ENCODE measurements at regions not wholly inside any gene's neighbourhood (a gene's known extent, or its start where the extent isn't known, plus 50 kb on each side); places are given as distances from the start of the nearest gene placed in this dataset.

DNA sequence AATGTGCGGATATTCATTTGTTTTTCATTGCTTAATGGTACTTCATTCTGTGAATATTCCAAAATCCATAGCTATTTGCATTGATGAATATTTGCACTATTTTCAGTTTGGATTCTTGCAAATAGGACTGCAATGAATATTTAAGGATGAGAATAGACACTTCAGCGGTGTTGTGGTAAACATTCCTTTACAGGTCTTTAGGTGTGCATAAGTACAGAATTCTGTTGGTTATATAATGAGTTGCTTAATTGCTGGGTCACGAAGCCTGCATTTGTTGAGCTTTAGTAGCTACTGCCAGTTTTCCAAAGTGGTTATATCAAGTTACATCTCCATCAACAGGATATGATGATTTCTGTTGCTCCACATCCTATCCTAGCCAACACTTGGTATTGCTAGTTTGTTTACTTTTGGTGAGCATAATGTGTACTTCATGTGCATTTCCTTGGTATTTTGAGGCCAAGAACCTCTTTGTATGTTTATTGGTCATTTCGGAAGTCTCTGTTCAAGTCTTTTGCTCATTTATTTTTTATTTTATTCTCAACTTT is 64.2 kb upstream of the CYYR1 start:
- no peak for DNase-seq
- H2AFZ ChIP-seq (ENCODE audit: low read depth, low read length): no peak overlapping the region
- no peak overlapping the region for H3K4me3 ChIP-seq (ENCODE audit: low read depth in 1 of 2, low read length in 2 of 2)
- H3K36me3 ChIP-seq (ENCODE audit: insufficient read depth, low read length): no peaks in the 10 kb centered on the region
- no peak overlapping the region for H3K4me2 ChIP-seq (ENCODE audit: insufficient read depth, low read length)
- H3K9me3 ChIP-seq (ENCODE audit: insufficient read depth, low read length, severe bottlenecking): peaks cover 14% of the 10 kb centered on the region
- H3K79me2 ChIP-seq (ENCODE audit: insufficient read depth, low read length): no peaks in the 10 kb centered on the region
- H3K27ac ChIP-seq (ENCODE audit: low read length): no peak overlapping the region
- H4K20me1 ChIP-seq (ENCODE audit: insufficient read depth, low read length): no peaks in the 10 kb centered on the region
- no peak for ATAC-seq (ENCODE audit: insufficient read depth, low read depth)
- TF ChIP-seq, protein P1, sequence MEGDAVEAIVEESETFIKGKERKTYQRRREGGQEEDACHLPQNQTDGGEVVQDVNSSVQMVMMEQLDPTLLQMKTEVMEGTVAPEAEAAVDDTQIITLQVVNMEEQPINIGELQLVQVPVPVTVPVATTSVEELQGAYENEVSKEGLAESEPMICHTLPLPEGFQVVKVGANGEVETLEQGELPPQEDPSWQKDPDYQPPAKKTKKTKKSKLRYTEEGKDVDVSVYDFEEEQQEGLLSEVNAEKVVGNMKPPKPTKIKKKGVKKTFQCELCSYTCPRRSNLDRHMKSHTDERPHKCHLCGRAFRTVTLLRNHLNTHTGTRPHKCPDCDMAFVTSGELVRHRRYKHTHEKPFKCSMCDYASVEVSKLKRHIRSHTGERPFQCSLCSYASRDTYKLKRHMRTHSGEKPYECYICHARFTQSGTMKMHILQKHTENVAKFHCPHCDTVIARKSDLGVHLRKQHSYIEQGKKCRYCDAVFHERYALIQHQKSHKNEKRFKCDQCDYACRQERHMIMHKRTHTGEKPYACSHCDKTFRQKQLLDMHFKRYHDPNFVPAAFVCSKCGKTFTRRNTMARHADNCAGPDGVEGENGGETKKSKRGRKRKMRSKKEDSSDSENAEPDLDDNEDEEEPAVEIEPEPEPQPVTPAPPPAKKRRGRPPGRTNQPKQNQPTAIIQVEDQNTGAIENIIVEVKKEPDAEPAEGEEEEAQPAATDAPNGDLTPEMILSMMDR (IDR thresholded peaks at IDR 0.05; ENCODE audit: borderline replicate concordance, extremely low read depth, low read length, poor library complexity, severe bottlenecking): no peak
- no peak for TF ChIP-seq EZH2 (IDR thresholded peaks at IDR 0.05; ENCODE audit: borderline replicate concordance, low read depth, low read length, severe bottlenecking)
- no peaks in the 10 kb centered on the region for H3K4me1 ChIP-seq (ENCODE audit: insufficient read depth, low read length)
- no peak overlapping the region for H3K9ac ChIP-seq (ENCODE audit: low read depth, low read length)
- H3K27me3 ChIP-seq (ENCODE audit: insufficient read depth, low read length, poor library complexity): no peaks in the 10 kb centered on the region

DNA sequence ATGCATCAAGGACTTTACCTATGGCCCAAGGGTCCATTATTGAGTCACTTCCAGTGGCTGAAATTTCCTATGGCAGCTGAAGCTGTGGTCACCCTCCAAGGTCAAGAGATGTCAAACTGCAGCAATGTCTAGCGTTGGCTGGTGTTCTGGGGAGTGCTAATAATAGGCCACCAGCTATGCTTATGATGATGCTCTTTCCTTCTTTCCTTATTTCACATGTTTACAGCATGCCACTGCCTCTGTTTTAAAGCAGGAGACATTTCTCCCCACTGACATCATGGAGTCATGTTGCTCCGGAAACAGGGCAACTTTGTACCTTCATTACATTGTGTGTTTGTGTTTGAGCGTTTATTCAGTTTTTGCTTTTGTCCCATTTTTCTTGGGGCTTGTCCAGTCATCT is 62.6 kb upstream of the CYYR1 start:
- no peak for ATAC-seq (ENCODE audit: insufficient read depth, low read depth)
- no peaks in the 10 kb centered on the region for H3K27me3 ChIP-seq (ENCODE audit: insufficient read depth, low read length, poor library complexity)

GRCh38 chr21:26632691-26633090 is 59.6 kb upstream of the CYYR1 start:
- no peak for ATAC-seq (ENCODE audit: insufficient read depth, low read depth)
- no peaks in the 10 kb centered on the region for H3K36me3 ChIP-seq (ENCODE audit: insufficient read depth, low read length)
- H3K79me2 ChIP-seq (ENCODE audit: insufficient read depth, low read length): no peaks in the 10 kb centered on the region
- TF ChIP-seq, protein P1 (IDR thresholded peaks at IDR 0.05; ENCODE audit: borderline replicate concordance, extremely low read depth, low read length, poor library complexity, severe bottlenecking): no peak
- no peak for TF ChIP-seq EZH2 (IDR thresholded peaks at IDR 0.05; ENCODE audit: borderline replicate concordance, low read depth, low read length, severe bottlenecking)
- no peak overlapping the region for H2AFZ ChIP-seq (ENCODE audit: low read depth, low read length)
- H3K27ac ChIP-seq (ENCODE audit: low read length): no peak overlapping the region
- H3K9ac ChIP-seq (ENCODE audit: low read depth, low read length): no peak overlapping the region
- DNase-seq: no peak
- H4K20me1 ChIP-seq (ENCODE audit: insufficient read depth, low read length): no peaks in the 10 kb centered on the region
- H3K4me1 ChIP-seq (ENCODE audit: insufficient read depth, low read length): no peaks in the 10 kb centered on the region
- no peak overlapping the region for H3K4me2 ChIP-seq (ENCODE audit: insufficient read depth, low read length)
- no peak overlapping the region for H3K4me3 ChIP-seq (ENCODE audit: low read depth in 1 of 2, low read length in 2 of 2)
- H3K27me3 ChIP-seq (ENCODE audit: insufficient read depth, low read length, poor library complexity): no peaks in the 10 kb centered on the region
- peaks cover 14% of the 10 kb centered on the region for H3K9me3 ChIP-seq (ENCODE audit: insufficient read depth, low read length, severe bottlenecking)

More for the DNA sequence above, 62.6 kb upstream of the CYYR1 start:
- H3K4me2 ChIP-seq (ENCODE audit: insufficient read depth, low read length): no peak overlapping the region
- no peaks in the 10 kb centered on the region for H3K4me1 ChIP-seq (ENCODE audit: insufficient read depth, low read length)
- no peak for DNase-seq
- H3K79me2 ChIP-seq (ENCODE audit: insufficient read depth, low read length): no peaks in the 10 kb centered on the region
- TF ChIP-seq, protein P1 (IDR thresholded peaks at IDR 0.05; ENCODE audit: borderline replicate concordance, extremely low read depth, low read length, poor library complexity, severe bottlenecking): no peak
- TF ChIP-seq EZH2 (IDR thresholded peaks at IDR 0.05; ENCODE audit: borderline replicate concordance, low read depth, low read length, severe bottlenecking): no peak
- peaks cover 22% of the 10 kb centered on the region for H3K9me3 ChIP-seq (ENCODE audit: insufficient read depth, low read length, severe bottlenecking)
- H3K9ac ChIP-seq (ENCODE audit: low read depth, low read length): no peak overlapping the region
- no peak overlapping the region for H2AFZ ChIP-seq (ENCODE audit: low read depth, low read length)
- no peak overlapping the region for H3K4me3 ChIP-seq (ENCODE audit: low read depth in 1 of 2, low read length in 2 of 2)
- H4K20me1 ChIP-seq (ENCODE audit: insufficient read depth, low read length): no peaks in the 10 kb centered on the region
- H3K27ac ChIP-seq (ENCODE audit: low read length): no peak overlapping the region
- no peaks in the 10 kb centered on the region for H3K36me3 ChIP-seq (ENCODE audit: insufficient read depth, low read length)
